Stimulated activated CD4-positive, alpha-beta T cell treated with anti-CD3 and anti-CD28 coated beads, Interleukin-4, amount 100 ng/mL, for 24 hours (primary cell): ENCODE measurements at regions not wholly inside any gene's neighbourhood (a gene's known extent, or its start where the extent isn't known, plus 50 kb on each side); places are given as distances from the start of the nearest gene placed in this dataset.
"Not testable (repeated sequence)": the region's sequence is repeated elsewhere in the genome, so short reads cannot be mapped to it uniquely, and the experiment has no call there.

Source experiments
- DNase-seq: peaks from one replicate; pipeline ENCODE4 v3.0.0-alpha.2; 2020

GRCh38 chr3:194250098-194251002 lies 100.8 kb downstream of the CPN2 start:
- DNase-seq, result no peak

- DNase-seq, result no peak
Measured at GRCh38 chr3:194251007-194251406, 100.1 kb downstream of the CPN2 start.

DNA sequence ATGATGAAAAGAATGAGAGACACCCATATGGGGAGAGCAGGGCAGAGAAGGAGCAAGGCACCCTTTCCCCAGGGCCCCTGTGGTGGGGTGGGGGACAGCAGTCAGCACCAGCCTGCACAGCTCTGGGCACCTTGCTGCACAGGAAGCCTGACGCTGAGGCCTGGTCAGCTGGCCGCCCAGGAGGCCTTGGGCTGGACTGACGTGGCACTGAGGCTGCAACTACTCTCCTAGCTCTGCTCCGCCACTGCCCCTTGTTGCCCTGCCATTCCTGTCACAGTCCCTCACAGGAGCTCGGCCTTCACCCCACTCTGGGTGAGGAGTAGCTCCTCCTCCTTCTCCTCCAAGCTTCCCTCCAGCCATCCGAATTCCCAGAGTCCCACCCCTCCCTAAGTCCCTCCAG lies 99.7 kb downstream of the CPN2 start:
- no peak for DNase-seq

GRCh38 chr3:194251891-194252560 lies 99.1 kb downstream of the CPN2 start:
- DNase-seq, result no peak

DNA sequence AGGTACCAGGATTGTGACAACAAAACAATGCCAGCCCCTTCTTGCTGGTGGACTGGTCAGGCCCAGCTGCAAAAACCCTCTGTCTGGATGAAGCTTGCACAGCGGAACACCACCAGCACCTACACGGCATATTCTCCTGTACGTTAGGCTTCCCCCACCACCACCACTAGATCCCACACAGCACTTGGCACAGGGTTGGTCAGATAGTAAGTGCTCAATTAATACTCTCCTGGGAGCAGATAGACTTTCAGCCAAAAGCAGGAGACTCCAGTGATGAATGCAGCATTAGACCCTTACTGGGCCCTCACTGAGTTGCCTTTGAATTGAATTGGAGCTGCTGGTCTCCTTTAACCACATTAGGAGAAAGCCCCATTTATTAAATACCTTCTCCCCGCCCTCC lies 97.9 kb downstream of the CPN2 start:
- no peak for DNase-seq

DNA sequence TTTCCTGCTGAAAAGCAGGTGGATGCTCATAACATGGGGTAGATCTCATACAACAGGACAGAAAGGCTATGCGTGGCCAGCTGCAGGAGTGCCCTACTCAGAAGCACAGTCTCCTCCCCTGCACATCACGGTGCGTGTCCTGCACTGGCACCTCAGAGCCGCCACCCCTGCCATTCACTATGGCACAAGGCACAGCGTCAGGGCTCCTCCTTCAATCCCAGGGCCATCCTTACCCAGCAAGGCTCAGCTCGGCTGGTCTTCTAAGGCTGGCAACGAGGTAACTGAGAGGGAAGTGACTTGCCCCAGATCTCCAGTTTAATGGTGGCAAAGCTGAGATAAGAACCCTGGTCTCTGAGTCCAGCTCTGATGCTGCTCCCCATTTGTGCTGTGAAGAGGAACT lies 97.1 kb downstream of the CPN2 start:
- DNase-seq, result no peak

DNA sequence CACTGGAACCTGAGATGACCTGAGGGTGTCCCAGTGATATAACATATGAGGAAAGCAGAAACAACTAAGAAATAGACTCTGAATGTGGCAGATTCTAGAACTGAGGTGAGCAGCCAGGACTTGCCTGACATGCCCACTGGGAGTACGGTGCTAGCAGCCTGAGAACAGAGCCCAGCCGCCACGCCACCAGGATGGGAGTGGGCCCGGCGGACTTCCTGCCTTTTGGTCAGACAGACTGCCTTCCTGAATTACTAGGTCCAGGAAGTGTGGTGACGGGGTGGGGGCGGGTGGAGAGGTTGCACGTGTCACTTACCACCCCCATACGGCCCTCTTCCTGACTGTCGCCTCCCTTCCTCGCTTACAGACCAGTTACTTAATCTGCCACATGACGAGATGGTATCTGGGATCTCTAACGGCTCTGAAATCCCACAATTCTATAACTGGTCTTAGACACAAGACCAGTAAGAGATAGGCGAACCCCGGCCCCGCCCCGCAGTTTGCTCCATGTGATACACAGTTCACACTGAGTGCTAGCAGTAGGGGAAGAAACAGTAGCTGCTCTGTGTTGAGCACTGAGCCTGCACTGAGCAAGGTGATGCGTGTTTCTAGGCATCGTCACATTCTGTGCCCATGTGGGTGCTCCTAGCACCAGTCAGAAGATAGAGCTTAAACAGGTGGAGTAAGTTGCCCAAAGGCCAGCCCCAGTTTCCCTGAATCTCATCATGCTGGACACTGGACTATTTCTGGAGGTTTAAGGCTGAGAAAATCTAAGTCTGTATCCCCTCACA lies 95.7 kb downstream of the CPN2 start:
- DNase-seq, result peak; percentile 48

DNA sequence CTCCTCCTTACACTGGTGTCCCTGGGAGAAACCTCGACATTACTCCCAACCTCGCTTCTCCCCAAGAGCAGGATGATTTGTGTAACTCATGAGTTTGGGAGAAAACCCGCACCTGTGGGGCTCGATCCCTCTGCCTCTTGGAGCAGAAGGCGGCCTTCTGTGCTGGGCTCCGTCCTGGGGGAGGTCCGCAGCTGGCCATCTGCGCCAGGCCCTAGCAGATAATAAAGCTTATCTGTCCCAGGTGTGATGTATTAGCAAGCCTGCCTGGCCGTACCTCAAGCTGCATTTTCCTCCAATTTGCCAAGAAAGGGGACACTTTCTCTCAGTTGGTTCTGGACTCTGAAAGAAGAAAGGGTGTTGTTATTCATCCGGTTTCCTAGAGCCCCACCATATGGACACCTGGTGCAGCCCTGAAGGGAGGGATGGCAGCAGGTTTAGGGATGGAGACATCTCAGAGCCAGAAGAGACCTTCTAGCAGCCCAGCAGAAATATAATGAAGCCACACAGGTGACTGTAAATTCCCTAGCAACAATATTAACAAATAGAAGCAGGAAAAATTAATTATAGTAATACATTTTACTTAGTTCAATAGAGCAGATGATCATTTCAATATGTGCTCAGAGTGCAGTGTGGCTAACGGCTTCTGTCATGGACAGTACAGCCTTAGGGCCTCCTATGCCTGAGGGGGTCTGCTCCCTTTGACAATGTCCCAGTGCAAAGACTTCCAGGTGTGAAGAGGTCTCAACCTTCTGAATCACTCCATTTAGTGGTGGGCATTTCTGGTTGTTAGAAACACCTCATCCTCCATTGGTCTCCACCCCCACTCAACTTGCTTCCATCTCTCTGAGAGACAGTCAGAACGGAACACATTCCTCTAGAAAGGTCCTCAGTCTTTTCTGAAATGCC lies 94.8 kb downstream of the CPN2 start:
- no peak for DNase-seq

- DNase-seq, result no peak
Measured at GRCh38 chr3:194257151-194257621, 93.9 kb downstream of the CPN2 start.

DNA sequence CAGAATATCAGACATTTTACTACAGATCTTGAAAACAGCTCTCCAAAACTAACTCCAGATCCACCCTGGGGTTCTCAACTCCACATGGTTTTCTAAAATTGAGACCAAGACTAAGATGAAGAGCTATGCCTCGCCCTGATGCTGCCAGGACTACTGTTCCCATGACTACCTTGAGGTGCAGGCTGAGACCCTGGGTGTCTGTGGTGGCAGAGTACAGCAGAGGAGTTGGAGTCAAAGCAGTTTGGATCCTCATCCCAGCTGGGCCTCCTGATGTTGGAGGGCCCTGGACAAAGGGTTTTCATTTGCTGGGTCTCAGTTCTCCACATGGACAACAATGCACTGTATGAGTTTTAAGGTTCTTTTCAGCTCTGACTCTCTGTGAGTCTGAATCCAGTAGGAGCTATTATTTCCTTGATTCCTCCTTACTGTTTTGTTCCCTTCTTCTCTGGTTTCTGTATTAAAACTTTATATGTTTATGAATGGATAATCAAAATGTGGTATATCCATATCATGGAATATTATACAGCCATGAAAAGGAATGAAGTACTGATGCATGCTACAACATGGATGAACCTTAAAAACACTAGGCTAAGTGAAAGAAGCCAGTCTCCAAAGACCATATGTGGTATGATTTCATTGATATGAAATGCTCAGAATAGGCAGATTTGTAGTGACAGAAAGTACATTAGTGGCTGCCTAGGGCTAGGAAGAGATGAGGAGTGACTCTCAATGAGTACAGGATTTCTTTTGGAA lies 93.0 kb downstream of the CPN2 start:
- no peak for DNase-seq

DNA sequence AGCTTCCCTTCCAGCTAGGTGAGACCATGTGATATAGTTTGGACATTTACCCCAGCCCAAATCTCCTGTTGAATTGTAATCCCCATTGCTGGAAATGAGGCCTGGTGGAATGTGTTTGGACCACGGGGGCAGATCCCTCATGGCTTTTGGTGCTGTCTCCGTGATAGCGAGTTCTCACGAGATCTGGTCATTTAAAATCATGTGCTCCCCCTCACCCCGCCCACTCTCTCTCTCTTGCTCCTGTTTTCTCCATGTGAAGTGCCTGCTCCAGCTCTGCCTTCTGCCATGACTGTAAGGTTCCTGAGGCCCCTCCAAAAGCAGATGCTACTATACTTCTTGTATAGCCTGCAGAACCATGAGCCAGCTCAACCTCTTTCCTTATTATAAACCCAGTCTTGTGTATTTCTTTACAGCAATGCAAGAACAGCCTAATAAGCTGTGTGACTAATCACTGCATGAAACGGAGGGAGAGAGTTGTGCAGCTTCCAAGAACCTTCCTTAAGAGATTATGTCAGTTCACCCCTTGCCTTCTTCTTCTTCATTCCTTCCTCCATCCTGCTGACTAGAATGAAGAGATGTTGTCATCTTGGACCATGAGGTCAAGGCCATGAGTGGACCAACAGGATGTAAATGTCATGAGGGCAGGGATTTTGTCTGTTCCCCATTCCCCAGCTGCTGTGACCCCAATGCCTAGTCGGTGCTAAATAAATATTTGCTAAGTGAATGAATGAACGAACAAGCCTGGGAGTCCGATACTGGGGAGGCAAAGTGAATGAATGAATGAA lies 91.0 kb downstream of the CPN2 start:
- no peak for DNase-seq

DNA sequence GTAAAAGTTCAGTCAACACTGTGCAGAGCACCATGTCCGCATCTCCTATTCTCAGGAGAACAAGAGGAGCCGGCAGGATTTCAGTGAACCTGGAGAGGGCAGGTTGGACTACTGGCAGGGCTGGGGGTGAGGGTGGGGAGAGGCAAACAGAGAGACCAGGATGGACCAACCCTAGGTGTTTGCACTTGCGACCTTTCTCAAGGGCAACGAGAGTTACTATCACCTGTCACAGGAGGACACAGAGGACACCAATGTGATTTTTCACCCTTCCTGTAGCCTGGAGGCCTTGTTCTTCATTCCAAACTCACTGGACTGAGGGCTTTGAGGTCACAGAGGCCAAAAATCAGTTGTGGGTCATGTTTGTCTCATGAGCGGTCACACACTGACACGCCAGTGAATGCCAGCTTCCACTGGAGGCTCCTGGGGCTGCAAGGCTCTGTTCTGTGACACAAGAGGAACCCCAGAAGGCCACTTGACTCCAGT lies 89.5 kb downstream of the CPN2 start:
- DNase-seq, result no peak

DNA sequence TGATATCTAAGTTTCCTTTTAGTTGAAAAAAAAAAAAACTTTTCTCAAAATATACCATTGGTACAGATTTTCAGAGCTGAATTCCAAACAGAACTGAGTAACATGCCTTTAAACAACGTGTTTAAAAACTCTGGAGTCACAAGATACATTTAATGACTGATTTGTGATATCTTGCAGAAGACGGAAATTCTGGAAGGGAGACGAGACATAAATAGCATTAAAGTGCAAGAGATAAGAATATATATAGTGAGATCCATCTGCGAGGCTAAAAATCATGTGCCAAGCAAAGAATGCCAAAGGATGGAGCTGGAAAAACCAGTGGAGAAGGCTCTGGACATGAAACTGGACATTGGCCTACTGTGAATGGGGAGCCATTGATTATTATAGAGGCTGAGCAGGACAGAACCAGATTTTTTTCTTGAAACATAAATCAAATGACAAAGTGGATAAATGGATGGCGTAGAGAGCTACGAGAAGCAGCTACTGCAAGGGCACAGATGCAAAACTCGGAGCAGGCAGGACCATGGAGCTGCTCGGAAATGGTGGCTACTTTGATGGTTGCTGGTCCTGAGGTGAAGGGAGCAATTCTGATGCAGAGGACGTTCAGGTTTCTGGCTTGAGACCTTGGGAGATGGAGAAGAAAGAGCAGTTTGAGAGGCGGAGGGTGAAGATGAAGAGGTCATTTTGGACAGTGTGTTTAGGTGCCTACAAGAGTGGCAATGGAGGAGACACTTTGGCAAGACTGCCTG lies 88.8 kb downstream of the CPN2 start:
- no peak for DNase-seq

DNA sequence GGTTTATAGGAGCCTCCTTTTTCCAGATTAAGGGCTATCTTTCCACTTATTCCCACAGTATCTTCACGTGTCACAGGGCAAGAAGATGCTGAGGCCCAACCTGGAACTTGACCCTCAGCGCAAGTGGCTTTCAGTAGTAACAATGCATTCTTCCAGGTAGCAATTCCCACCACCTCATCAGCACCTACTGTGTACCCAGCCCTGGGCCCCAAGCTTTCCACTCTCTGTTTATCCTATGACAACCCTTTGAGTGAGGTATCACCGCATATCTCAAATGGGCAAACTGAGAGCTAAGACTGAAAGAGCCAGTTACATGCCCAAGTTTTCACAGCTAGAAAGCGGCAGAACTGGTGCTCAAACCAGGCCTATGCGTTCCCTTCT lies 88.2 kb downstream of the CPN2 start:
- no peak for DNase-seq

GRCh38 chr3:194264631-194265504 lies 86.3 kb downstream of the CPN2 start:
- DNase-seq, result not testable (repeated sequence)

DNA sequence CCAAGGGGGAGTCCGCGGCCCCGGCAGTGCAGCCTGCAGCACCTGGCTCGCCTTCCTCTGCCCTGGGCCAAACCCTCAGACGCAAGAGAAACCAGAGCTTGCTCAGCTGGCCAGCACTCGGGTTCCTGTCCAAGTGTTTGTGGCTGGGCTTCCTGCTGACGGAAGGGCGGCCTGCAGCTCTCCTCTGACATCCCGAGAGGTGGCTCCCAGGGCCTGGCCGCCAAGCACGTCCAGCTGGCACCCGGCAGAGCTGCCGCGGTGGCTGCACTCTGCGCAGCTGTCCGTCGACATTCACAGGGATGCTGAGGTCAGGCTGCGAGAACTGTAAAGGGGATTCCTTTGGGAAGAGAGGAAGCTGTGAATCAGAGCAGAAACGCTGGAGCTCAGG lies 85.6 kb downstream of the CPN2 start:
- no peak for DNase-seq

DNA sequence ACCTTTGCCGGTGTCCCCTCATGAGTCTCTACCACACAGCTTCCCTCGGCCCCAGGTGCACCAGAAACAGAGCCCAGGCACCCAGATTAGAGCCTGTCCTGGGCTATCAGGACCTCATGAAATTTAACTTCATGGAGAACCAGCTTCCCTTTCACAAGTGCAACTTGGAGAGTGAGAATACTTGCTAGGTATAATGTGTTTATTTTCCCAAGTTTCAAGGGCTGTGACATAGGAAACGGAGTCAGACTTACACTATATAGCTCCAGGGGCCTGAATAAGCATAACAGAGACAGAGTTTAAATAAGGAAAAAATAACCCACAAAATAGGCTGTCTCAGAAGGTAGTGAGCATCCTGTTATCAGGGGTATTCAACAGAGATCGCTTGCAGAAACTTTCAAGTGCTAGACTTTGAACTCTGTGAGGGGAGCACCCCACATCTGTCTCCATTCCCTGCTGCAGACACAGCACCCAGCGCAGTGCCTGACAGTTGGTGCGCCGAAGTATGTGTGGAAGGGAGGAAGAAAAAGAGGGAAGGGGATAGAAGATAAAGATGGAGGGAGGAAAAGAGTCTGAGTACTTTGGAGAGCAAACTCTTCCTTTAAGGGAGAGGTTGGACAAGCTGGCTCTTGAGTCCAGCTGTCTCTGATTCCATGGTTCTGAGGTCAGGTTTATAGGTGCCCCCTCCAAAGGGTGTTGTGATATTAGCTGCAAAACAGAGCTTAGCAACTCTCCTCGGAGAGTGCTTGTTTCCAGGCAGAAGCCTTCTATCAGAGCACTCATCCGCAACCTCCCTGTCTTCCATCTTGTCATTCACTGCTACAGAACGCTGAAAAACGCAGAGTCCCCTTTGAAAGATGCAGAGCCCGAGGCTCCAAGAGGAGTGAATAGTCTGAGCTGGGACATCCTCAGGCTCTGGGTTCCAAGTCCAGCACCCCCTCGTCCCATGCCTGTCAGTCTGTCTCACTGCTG lies 84.8 kb downstream of the CPN2 start:
- no peak for DNase-seq
